ENCODE measurements at regions not wholly inside any gene's neighbourhood (a gene's known extent, or its start where the extent isn't known, plus 50 kb on each side); places are given as distances from the start of the nearest gene placed in this dataset.
"Not testable (repeated sequence)": the region's sequence is repeated elsewhere in the genome, so short reads cannot be mapped to it uniquely, and the experiment has no call there.

DNA sequence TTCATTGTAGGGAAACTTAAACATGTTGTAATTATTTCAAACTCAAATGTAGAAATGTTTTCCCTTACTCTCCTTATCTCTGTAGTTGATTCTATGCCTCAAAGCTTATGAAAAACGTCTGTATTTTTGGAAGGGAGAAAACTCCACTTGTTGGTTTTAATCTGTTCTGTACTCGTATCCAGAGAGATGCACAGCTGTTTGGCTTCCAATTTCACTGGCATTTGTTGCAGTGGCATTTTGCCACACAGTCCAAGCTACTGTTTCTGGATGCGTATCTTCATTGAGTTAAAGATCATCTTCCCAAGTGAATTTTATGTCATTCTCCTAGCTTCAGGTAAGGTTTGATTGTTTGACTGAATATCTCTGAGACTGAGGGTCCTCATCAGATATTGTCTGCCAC is 481.4 kb downstream of the TRHDE start:
- Histone ChIP-seq H3K27me3 (no peaks in the 10 kb centered on the region), H3K9me3 (peaks cover 0 to 19% (median 11%) of the 10 kb centered on the region in 4 donors), H3K27ac (no peak overlapping the region), H3K4me1 (no peaks in the 10 kb centered on the region), H3K4me3 (no peak overlapping the region), H3K36me3 (no peaks in the 10 kb centered on the region)
- DNase-seq, result no peak
- intact Hi-C loops (cut with DNase I; ENCODE audit: low total_unique reads), result no loop called here
- TF ChIP-seq, protein P1, sequence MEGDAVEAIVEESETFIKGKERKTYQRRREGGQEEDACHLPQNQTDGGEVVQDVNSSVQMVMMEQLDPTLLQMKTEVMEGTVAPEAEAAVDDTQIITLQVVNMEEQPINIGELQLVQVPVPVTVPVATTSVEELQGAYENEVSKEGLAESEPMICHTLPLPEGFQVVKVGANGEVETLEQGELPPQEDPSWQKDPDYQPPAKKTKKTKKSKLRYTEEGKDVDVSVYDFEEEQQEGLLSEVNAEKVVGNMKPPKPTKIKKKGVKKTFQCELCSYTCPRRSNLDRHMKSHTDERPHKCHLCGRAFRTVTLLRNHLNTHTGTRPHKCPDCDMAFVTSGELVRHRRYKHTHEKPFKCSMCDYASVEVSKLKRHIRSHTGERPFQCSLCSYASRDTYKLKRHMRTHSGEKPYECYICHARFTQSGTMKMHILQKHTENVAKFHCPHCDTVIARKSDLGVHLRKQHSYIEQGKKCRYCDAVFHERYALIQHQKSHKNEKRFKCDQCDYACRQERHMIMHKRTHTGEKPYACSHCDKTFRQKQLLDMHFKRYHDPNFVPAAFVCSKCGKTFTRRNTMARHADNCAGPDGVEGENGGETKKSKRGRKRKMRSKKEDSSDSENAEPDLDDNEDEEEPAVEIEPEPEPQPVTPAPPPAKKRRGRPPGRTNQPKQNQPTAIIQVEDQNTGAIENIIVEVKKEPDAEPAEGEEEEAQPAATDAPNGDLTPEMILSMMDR (IDR thresholded peaks at IDR 0.05), result no peak
- TF ChIP-seq POLR2A (IDR thresholded peaks at IDR 0.05) (no peak), POLR2AphosphoS5 (IDR thresholded peaks at IDR 0.05) (no peak), EP300 (IDR thresholded peaks at IDR 0.05) (no peak)
- 44 to 61% (median 52%) methylated on average over 3 of the region's 3 CpGs for WGBS, 5 donors

DNA sequence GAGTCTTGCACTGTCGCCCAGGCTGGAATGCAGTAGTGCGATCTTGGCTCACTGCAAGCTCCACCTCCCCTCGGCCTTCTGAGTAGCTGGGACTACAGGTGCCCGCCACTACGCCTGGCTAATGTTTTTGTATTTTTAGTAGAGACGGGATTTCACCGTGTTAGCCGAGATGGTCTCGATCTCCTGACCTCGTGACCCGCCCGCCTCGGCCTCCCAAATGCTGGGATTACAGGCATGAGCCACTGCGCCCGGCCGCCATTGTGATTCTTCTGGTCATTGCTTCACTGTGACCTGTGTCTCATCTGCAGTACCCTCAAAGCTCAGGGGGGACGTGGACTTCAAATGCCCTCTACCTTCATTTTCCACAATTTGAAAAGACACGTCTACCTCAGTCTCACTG is 481.9 kb downstream of the TRHDE start:
- WGBS, 5 donors, result 86 to 94% (median 93%) methylated on average over 16 to 18 of the region's 18 CpGs
- H3K4me1 ChIP-seq; intact Hi-C loops (cut with DNase I; ENCODE audit: low total_unique reads): not testable (repeated sequence)

DNA sequence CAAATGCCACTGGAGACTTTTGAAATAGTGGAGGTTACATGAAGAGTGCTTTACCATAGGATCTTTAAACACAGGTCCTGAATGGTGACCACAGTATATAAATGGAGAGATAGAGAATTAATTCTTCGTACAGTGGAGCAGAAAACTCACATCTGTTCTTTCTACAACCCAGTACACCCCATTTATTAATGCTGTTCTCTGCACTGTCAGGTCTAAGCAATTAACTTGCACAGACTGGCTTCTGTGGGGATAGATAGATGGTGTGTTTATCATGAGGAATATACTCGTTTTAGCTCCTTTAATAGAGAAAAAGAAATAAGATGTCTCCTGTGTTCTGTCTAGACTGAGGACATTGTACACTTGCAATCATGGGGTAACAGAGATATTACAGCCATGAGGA is 494.3 kb downstream of the TRHDE start:
- WGBS, 5 donors, result 28 to 50% (median 38%) methylated on average over 2 of the region's 2 CpGs

More for the DNA sequence above, 481.9 kb downstream of the TRHDE start:
- DNase-seq, H3K4me3 ChIP-seq, H3K27me3 ChIP-seq, H3K36me3 ChIP-seq, H3K27ac ChIP-seq: not testable (repeated sequence)
- peaks cover 0 to 22% (median 14%) of the 10 kb centered on the region in 4 donors for H3K9me3 ChIP-seq

DNA sequence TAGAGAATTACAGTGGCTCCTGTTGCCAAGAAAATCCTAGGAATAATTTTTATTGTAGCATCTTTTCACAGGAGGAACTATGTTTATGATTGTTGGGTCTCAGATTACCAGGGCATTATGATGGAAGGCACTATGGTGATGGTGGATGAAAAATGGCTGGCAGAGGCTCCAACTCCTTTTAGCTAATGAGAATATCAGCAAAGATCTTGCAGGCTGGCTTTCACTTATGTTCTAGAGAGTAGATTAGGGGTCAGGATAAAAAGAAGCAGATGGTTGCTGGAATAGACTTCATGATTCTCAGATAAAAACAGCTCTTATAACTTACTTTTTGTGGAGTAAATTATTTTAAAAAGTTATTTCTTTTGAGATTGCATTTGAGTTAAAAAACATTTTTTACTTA is 501.9 kb downstream of the TRHDE start:
- TF ChIP-seq, protein P1 (IDR thresholded peaks at IDR 0.05), result no peak
- TF ChIP-seq EP300 (IDR thresholded peaks at IDR 0.05) (no peak), POLR2A (IDR thresholded peaks at IDR 0.05) (no peak), POLR2AphosphoS5 (IDR thresholded peaks at IDR 0.05) (no peak)
- Histone ChIP-seq H3K27me3 (no peaks in the 10 kb centered on the region), H3K9me3 (no peaks in the 10 kb centered on the region), H3K27ac (no peak overlapping the region), H3K36me3 (no peaks in the 10 kb centered on the region), H3K4me1 (no peaks in the 10 kb centered on the region), H3K4me3 (no peak overlapping the region)
- intact Hi-C loops (cut with DNase I; ENCODE audit: low total_unique reads), result no loop called here
- DNase-seq, result no peak

More for the DNA sequence above, 494.3 kb downstream of the TRHDE start:
- peak in 1 of 2 donors; percentile 5 for DNase-seq
- H3K4me1 ChIP-seq, result no peaks in the 10 kb centered on the region
- TF ChIP-seq POLR2AphosphoS5 (IDR thresholded peaks at IDR 0.05), result no peak
- TF ChIP-seq, protein P1 (IDR thresholded peaks at IDR 0.05), result no peak
- no peak for TF ChIP-seq EP300 (IDR thresholded peaks at IDR 0.05)
- TF ChIP-seq POLR2A (IDR thresholded peaks at IDR 0.05), result no peak
- H3K9me3 ChIP-seq, result peaks cover 0 to 5% (median 2%) of the 10 kb centered on the region in 4 donors
- no peaks in the 10 kb centered on the region for H3K27me3 ChIP-seq
- H3K27ac ChIP-seq, result no peak overlapping the region
- H3K36me3 ChIP-seq, result no peaks in the 10 kb centered on the region
- no peak overlapping the region for H3K4me3 ChIP-seq
- intact Hi-C loops (cut with DNase I; ENCODE audit: low total_unique reads), result no loop called here

DNA sequence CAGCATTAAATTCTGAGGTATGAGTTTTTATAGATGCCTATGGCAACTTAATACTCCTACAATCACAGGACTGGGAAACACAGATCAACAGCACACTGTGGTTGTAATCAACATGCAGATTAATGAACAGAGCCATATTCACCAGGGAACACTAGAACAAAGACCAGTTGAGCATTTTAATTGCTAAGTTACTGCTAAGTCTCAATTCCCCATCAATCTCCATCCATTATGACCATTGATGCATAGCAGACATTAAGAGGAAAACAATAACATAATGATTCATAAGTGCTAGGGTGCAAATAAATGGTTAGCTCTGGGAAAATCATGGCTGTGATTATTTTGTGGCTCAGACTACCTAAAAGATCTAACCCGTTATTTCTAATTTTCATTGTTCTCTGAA is 505.6 kb downstream of the TRHDE start:
- Histone ChIP-seq H3K4me1 (no peaks in the 10 kb centered on the region), H3K36me3 (no peaks in the 10 kb centered on the region), H3K27me3 (no peaks in the 10 kb centered on the region), H3K27ac (no peak overlapping the region), H3K4me3 (no peak overlapping the region), H3K9me3 (no peaks in the 10 kb centered on the region)
- intact Hi-C loops (cut with DNase I; ENCODE audit: low total_unique reads), result no loop called here
- WGBS, 5 donors, result 75 to 94% (median 87%) methylated on average over 1 of the region's 1 CpG
- DNase-seq, result peak in 1 of 2 donors; percentile 7
- TF ChIP-seq EP300 (IDR thresholded peaks at IDR 0.05), result no peak
- TF ChIP-seq POLR2AphosphoS5 (IDR thresholded peaks at IDR 0.05), result no peak
- no peak for TF ChIP-seq POLR2A (IDR thresholded peaks at IDR 0.05)
- TF ChIP-seq, protein P1 (IDR thresholded peaks at IDR 0.05), result no peak
